ENCODE measurements at regions not wholly inside any gene's neighbourhood (a gene's known extent, or its start where the extent isn't known, plus 50 kb on each side); places are given as distances from the start of the nearest gene placed in this dataset.

GRCh38 chr3:193978030-193978429, 157.9 kb upstream of the HES1 start:
- no peak for TF ChIP-seq CTCF (IDR thresholded peaks at IDR 0.05)
- TF ChIP-seq POLR2A (IDR thresholded peaks at IDR 0.05): no peak

All from adrenal gland (tissue), 5 donors.